NCI-H446 (cell line): ENCODE measurements at regions not wholly inside any gene's neighbourhood (a gene's known extent, or its start where the extent isn't known, plus 50 kb on each side); places are given as distances from the start of the nearest gene placed in this dataset.

Experiments used
- DNase-seq, 2 experiments: peaks; one replicate each; lab custom pipeline; 2025; lab: John Stamatoyannopoulos, UW

DNA sequence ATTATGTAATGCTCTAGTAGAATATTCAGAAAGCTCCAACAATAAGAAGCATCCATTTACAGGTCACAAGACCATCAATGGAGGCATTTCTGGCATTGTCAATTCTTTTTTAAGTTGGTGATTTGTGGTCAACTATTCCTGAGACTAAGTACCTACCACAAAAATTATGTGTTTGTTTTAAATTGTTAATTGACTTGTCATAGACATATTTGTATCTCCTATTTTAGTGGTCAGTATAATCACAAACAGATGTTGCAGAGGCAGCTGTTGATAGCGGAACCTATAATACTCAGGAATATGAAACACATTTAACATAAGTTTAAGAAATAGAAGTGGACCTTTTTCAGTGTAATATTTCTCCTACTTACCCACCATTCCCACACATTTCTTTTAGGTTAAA is 430.1 kb downstream of the CCDC85A start:
- no peak for DNase-seq

DNA sequence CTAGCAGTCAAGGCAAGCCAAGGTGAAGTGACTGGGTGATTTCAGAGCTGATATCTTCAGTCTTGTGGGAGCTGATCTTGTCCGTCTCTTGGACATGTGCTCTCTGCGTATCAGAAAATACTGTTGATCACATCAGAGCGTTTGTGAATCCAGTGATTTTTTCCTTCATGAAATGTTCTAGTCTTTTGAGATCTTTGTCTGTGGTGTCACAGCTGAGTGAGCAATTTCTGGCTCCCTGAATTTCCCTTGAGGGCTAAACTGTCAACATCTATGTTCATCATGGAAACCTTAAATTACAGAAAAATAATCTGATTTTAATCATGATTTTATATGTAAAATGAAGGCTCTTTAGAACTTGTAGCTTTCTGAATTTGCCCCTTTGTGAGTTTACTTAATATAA is 432.0 kb downstream of the CCDC85A start:
- no peak for DNase-seq

DNA sequence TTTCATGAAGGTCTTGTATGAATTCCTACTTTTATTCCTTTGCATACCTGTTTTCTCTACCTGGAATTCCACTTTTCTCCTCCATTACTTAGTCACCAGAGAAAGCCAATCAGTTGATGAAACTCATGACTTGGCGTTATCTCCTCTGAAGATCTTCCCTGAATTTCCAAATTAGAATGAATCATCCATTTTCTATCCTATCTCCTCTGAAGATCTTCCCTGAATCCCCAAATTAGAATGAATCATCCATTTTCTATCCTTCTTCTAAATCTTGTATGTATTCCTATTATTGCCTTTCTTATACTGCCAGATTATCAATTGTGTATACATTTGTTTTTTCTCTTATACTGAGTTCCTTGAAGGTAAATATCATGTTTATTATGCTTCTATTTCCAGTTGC is 440.4 kb downstream of the CCDC85A start:
- no peak for DNase-seq

DNA sequence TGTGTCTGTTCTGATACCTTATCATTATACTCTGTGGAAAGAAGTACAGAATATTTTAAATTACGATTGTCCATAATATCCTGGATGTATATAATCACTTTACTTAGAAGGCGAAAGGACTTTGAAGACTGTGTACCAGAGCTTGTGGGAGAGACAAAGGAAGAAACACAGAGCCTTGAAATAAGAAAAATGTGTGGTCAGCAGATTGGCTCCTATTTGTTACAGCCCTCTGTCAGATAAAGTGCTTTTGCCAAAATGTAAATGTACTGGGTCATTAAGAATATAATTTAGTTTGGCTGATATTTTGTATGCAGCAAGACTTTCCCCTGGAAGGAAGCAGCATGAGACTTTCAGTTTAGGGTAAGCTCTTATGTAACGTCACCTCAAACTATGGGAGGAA is 443.1 kb downstream of the CCDC85A start:
- no peak for DNase-seq

DNA sequence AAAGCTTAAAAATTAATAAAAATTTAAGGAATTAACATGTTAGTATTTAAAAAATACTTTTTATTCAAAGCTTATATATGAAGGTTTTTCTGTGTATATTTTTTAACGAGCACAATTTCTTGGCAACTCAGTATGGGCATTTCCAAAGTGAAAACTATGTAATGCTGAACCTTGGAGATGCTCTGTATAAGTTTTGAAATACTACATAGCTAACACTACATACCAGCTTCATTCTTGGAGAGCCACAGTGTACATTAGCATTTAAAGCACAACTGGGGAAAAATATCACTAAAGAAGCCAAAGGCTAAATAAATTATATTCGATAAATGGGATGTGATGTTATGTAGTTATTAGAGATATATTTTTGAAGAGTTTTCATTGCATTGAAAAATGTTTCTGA is 446.5 kb downstream of the CCDC85A start:
- DNase-seq = no peak

DNA sequence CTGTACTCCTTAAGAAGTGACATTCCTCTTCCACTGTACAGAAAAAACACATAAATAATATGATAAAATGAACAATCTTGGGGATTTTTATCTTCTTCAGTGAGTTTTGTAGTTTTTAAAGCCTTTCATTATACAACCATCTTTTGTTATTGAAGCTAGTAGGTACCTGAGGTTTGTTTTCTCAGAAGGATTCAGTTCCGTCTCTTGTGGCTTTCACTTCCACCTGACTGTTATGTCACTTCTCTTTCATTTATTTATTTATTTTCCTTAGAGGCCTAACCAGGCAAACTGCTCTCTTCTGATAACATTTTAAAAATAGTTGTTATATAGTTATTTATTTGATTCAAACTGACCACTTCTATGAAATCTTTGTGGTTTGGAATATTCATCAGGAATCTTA is 464.2 kb downstream of the CCDC85A start:
- DNase-seq = no peak

DNA sequence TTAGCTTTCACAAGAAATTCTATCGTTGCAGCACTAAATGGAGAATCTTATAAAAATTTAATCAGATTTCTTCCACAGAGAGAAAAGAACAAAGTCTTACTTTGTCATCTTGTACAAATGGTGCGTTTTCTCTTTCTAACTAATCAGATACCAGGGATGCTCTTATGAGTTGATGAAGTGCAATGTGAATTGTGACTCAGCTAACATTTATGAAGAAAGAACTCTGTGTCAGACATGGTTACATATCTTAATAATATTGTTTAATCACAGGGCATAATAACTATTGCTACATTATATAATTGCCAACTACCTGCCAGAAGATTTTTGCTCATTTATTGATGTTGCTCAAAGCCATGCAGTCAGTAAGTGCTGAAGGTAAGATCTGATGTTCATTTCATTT is 465.0 kb downstream of the CCDC85A start:
- DNase-seq = no peak

DNA sequence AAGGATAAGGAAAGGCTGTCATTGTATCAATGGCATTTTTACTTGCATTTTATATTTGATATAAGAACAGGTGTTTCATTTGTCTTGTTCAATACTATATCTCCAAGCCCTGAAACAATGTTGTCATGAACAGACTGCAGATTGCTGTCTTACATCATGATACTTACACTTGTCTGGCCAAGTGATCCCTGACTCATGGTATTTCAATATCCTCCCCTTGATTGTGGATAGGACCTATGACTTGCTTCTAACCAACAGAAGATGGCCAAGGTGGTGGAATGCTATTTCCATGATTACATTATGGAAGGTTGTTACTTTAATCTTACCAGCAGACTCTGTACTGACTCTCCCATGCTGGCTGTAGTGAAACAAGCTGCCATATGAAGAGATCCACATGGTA is 471.1 kb downstream of the CCDC85A start:
- no peak for DNase-seq

DNA sequence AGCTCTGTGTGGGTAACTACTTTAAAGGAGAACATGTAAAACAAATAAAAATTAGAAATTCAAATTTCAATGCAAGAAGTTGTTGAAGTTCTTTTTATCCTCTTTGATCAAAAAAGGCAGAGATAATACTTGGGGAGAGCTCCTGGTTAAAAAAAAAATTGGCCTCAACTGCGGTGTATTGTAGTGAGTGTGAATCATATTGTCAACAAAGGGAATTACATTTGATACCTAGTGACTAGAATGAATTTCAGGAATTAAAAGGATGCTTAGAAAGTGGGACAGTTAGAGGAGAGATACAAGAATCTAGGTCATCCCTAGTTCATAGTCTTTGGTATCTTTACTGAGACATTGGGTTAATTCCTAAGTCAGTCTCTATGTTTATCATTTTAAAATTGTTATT is 473.0 kb downstream of the CCDC85A start:
- DNase-seq = no peak

DNA sequence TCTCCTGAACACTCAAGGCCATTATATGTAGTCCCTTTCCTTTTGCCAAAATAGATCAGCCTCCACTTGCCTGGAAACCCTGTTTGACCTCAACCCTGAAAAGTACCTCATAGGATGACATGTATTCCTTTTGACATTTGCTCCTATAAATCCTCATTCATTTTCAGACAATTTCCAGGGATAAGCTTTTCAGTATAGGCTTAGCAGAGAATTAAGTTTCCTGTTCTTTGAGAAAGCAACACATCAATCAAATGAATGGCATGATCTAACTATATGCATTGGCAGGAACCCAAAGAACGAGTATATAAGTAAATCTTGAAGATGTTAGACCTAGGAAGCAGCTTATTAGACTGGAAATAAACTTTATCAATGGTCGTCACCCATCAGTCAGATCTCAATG is 483.0 kb downstream of the CCDC85A start:
- DNase-seq = no peak

DNA sequence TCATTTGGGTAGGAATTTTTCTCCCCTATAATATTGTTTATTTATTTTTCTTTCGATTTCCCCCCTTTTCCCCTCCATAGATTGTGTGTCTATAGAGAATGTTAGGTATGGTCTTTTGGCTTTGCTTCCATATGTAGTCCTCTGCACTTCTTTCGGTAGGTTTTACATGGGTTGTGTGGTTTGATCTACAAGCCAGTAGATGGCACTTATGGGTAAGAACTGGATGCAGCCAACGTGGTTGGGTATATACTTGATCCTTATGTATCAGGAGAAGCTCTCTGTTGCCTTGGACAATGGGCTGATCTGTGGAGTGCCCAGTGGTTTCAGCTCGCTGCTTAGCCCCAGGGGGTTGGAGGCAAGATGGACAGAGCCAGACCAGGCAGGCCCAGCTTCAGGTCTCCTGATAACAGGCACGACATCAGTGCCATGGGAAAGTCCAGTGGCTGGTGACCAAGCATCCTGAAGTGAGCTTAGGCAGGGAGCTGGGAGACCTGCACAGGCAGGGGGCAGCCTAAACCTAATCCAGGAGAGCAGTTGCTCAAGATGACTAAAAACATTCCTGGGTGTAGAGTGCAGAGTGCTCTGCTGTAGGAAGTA is 488.3 kb downstream of the CCDC85A start:
- DNase-seq = peak in 1 of 2 experiments; percentile 11

DNA sequence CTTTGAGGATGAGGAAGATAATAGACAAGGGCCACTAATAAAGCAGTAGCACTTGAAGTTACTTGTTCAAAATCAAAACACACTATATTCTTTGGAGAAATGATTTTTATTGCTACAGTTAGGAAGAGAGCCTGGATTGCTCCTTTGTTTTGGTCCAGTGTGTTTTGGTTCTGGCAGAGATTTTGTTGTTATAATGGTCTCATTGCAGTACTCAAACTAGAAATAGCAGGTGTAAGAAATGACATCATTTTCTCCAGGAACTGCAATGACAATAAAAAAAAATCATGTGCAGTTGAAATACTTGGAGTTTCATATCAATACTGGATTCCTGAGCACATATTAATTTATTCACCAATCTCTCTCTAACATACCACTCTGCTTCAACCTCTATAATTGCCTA is 490.3 kb downstream of the CCDC85A start:
- no peak for DNase-seq

DNA sequence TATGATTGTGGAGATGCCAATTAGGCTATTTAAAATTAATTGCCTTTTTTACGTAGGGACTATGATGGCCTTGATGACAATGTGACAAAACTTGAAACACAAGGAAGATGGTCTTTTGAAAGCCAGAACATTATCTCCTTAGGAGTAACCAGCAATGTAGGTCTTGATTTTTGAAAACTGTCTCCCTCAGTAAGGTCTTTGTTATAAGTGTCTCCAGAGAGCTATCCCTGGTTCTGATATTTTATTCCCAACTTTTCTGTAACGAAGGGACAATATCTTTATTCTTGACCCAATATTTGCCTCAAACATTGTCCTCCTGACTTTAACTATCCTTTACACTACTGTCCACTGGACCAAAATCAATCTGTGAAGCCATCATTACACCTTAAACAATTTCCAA is 493.2 kb downstream of the CCDC85A start:
- DNase-seq = no peak

DNA sequence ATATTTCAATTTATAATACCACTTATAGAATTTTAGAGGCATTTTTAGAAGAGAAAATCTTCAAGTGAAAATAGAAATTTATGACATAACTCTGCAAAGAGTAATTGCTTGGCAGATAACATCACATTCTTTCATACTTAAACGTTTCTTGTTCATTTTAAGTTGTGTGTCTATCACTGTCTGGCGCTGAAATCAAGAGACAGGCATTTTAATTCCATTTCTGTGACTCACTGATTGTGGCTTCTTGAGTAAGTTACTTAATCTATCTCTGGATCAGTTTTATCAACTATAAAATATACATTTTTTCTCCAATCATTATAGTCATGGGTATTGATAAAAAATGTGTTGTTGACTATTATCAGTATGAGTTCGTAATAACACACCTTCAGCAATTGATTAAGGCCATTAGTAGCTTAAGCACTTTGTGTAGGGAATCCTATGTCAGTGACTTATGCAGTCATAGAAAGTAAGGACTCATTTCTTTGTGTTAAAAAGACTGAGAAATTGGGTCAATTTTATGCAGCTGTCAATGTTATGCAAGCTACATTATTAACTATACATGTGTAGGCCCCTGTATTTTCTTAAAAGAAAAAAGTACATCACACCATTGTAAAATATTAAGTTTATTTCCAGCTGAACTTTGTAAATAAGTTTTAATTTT is 497.3 kb downstream of the CCDC85A start:
- no peak for DNase-seq

DNA sequence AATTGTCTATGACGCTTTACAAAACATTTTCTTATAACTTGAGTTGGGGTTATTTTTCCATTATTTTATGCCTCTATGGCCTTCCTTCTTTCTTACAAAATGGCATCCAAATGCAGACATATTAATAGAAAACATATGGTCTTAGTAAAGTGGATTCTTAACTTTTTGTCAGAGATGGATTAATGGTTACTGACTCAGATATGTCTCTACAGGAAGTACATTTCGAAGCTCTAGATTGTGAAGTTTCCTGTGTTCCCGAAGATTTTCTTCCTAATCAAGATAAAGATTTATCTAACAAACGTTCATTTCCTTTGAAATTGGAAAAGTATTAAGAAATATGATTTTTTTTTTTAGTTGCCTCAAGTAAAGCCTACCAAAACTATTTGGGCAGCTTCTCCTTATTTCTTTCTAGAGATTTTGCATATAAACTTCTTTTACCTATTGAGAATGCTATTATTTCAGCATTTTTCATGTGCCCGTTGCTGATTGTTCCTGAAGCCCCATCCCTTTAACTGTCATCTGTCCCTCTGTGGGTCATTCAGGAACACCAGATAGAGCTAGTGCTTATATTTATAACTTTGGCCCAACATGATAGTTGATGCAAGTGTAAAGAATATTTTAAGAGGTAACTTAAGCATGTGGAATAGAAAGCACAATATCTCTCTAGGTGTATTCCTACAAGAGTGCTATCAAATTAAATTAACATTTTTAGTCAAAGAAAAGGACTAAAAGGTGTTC is 498.0 kb downstream of the CCDC85A start:
- DNase-seq = no peak

DNA sequence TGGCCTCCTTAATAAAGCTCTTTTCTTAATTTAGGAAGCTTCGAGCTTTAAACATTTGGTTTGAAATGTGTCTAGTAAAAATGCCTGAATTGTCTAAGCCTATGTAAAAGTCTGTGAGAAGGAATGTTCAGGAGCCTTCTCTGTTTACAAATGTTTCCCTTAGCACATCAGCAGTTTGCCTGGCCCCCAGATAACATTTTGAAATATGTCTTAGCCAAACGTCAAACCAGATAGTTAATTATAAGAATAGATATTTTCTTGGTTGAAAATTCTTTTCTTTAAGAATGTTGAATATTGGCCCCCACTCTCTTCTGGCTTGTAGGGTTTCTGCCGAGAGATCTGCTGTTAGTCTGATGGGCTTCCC is 498.6 kb downstream of the CCDC85A start:
- no peak for DNase-seq

DNA sequence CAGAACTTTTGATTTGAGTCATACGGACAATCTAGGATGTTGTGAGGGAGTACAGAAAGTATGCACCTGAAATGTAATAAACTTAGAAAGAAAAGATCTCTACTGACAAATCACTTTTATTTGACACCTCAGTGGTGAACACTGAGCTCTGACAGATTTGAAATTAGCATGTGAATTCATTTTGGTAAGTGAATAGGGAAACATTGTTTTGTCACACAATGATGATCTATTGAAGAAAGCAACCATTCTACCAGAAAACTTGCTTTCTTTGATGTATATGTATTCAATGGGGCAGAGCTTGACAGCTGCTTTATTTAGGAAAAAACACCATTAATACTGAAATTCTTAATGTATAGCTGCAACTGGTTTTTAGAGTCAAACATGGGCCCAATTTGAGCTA is 500.5 kb downstream of the CCDC85A start:
- DNase-seq = no peak

DNA sequence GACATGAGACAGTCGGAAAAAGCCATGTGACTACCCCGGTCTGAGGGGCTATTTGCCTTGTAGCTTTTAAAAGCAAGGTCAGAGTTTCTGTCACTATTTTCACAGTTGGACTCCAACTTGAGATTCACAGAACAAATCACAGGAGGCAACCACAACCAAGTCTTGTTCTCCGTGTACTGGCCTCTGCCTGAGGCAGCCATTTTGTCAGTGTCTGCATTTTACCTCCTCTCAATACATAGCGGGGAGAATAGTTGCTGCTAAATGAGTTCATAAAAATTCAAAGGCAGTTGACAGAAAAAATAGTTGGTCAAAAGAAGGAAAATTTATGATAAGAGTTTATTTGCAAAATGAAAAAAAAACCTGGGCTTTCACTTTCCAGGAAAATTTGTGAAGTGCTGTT is 501.4 kb downstream of the CCDC85A start:
- DNase-seq = no peak

DNA sequence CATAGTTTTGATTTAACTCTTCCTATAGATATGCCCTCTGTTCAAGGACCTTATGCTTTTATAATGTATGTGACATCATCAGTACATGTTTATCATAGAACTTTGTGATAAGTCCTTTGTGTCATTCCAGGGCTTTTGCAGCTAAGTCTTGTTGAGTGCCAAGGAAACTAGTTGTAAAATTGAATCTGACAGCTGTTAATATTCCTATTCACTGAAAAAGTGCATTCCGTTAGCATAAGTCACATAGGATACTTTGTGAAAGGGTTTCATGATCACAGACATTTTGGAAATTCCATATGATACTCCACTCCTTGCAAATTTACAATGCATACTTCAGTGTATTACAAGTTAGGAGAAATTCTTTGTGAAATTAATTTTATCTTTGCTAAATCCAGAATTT is 503.4 kb downstream of the CCDC85A start:
- peak in 1 of 2 experiments; percentile 15 for DNase-seq

DNA sequence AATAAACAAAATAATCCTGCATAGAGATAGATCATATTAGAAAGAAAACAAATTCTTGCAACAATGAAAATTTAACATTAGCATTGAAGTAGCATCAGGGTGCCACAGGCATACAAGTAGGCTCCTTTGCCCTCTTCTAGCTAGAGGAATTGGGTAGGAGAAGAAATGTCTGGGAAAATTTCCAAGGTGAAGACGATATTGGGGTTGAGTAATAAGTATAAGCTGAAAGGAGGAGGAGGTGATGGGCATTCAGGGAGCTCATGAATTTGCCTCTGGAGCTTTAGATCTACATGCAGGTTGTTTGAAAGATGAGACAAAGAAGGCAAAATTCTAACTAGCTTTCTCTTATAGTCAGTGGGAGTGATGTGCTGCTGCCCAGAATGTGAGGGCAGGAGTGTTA is 504.9 kb downstream of the CCDC85A start:
- no peak for DNase-seq

DNA sequence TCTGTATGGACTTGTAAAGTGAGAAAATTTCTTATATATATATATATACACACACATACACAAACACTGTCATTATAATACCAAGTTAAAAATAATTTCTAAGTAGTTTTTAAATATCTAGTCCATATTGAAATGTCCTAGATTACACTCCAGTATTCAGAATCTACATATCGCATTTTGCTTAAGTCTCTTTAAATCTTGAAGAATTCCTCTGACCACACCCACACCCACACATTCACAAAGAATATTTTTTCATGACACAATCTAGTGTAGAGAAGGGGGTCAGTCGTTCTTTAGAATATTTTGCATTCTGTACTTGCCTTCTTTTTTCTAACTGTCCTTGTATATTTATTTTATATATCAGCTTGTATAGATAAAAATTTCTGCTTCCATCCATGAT is 509.7 kb downstream of the CCDC85A start:
- DNase-seq = no peak

DNA sequence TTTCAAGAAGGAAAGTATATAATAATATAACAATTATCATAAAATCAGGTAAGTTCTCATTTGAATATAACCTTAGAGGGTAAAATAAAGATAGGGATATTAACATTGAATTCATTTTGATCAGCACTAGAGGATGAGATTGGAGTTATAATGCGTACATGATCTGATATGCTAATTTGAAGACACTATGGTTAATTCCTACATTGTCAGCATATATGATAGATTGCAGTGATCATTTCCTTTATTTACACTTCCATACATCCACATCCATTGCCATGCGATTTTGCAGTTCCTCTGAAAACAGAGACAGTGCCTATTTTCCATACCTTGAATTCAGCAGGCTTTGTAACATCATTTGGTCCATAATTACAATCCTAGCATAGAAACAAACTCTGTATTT is 519.2 kb downstream of the CCDC85A start:
- no peak for DNase-seq

DNA sequence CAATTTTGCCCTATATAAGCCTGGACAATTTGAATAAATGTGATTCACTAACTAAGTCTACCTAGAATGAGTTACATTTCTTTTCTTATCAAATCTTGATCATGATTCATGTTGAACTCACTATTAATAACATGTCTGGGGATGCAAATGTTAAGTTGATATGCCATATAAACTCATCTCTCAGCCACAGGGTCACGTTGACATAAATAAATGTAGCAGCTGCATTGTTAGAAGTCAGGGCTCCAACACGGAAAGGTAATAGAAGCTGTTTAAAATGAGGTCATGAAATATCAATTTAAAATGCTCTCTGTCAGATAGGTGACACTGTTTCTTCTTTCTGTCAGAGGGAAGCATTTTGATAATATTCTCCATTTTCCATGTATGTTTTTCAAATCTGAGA is 521.9 kb downstream of the CCDC85A start:
- no peak for DNase-seq

DNA sequence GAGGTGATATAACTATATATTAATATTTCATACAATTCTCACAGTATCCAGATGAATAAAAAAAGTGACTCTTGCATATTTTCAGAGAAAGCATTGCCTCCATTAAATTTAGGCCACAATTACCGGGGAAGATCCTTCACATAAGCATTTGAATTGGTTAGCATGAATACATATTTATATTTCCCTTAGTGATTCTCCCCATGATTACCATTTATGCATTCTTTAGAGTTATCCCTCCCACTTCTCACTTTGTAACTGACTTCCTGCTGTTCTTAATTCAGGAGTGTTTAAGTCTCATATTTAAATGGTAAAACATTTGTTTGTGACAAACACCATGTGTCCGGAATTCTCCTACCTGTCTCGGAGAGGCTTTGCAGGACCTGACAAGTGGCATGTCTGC is 523.4 kb downstream of the CCDC85A start:
- DNase-seq = no peak
